H1 (cell line): ENCODE measurements at regions not wholly inside any gene's neighbourhood (a gene's known extent, or its start where the extent isn't known, plus 50 kb on each side); places are given as distances from the start of the nearest gene placed in this dataset.
A peak's percentile ranks its signal among the peaks of the same experiment; 100 is the strongest.

Source experiments
- CTCF ChIA-PET: fragments of 300-600 bp; sonication (Branson Sonifier 250); formaldehyde crosslinking; loops from one replicate; lab custom pipeline; 2021; ENCODE audit not compliant: partially characterized antibody; lab: Charles Lee
- POLR2A ChIA-PET: fragments of 300-600 bp; sonication (Branson Sonifier 250); formaldehyde crosslinking; loops from one replicate; lab custom pipeline; 2021; ENCODE audit warnings: inconsistent platforms; ENCODE audit not compliant: partially characterized antibody; lab: Charles Lee
- DNase-seq, 2 experiments: peaks; one replicate each; pipeline versions ENCODE4 v3.0.0 to v3.0.0-alpha.2; 2010 to 2022; ENCODE audit warnings: low spot score in 2 of 2, low read depth in 1 of 2, mixed read lengths in 1 of 2
- FAIRE-seq: peaks from 2 replicates; lab custom pipeline; 2011; peaks lifted over from hg19 to GRCh38; lab: Jason Lieb, UNC
- H2AFZ ChIP-seq: 2 replicates; pipeline ENCODE4 v1.8.1; 2012; ENCODE audit warnings: low read length, inconsistent platforms
- H2AK5ac ChIP-seq: 2 replicates; pipeline ENCODE4 v1.6.1; 2013; ENCODE audit warnings: low read depth, low read length
- H2BK120ac ChIP-seq: replicated peaks from 2 replicates; pipeline ENCODE3; 2013; ENCODE audit warnings: low read depth, low read length, inconsistent platforms
- H2BK12ac ChIP-seq: 2 replicates; pipeline ENCODE4 v1.6.1; 2013; ENCODE audit warnings: low read depth, low read length
- H2BK15ac ChIP-seq: 2 replicates; pipeline ENCODE4 v1.6.1; 2013; ENCODE audit warnings: low read length
- H2BK20ac ChIP-seq: 2 replicates; pipeline ENCODE4 v1.6.1; 2013; ENCODE audit warnings: low read length
- H2BK5ac ChIP-seq: 2 replicates; pipeline ENCODE4 v1.6.1; 2013; ENCODE audit warnings: low read depth, low read length
- H3K14ac ChIP-seq: 2 replicates; pipeline ENCODE4 v1.6.1; 2013; ENCODE audit warnings: inconsistent platforms; ENCODE audit not compliant: insufficient read length
- H3K18ac ChIP-seq: 2 replicates; pipeline ENCODE4 v1.6.1; 2013; ENCODE audit warnings: low read length; ENCODE audit errors: extremely low read depth
- H3K23ac ChIP-seq: 2 replicates; pipeline ENCODE4 v1.6.1; 2013; ENCODE audit warnings: inconsistent platforms; ENCODE audit not compliant: insufficient read length
- H3K23me2 ChIP-seq: 2 replicates; pipeline ENCODE4 v1.6.1; 2013; ENCODE audit warnings: low read depth, low read length
- H3K27ac ChIP-seq: 2 replicates; pipeline ENCODE4 v1.6.1; 2011; ENCODE audit warnings: low read depth, low read length, inconsistent platforms
- H3K27me3 ChIP-seq, 4 experiments: replicated peaks in 1 of 4; 1 replicate in 1 of 4; 2 replicates in 3 of 4; pipeline versions ENCODE4 v1.6.1 to v1.8.1; 2011 to 2013; ENCODE audit warnings: low read length in 3 of 4, mild to moderate bottlenecking in 3 of 4, inconsistent platforms in 2 of 4, mixed read lengths in 2 of 4, moderate library complexity in 1 of 4; ENCODE audit not compliant: control insufficient read depth in 3 of 4, insufficient read depth in 3 of 4; ENCODE audit errors: extremely low read depth in 1 of 4
- H3K36me3 ChIP-seq, 4 experiments: 2 replicates each; pipeline versions ENCODE4 v1.6.1 to v1.8.1; 2011 to 2013; ENCODE audit warnings: mild to moderate bottlenecking in 4 of 4, low read length in 3 of 4, moderate library complexity in 2 of 4, control low read depth in 1 of 4, inconsistent platforms in 1 of 4; ENCODE audit not compliant: insufficient read depth in 4 of 4, control insufficient read depth in 2 of 4
- H3K4ac ChIP-seq: replicated peaks from 2 replicates; pipeline ENCODE3; 2013; ENCODE audit warnings: low read length, low read depth, mixed read lengths, inconsistent platforms; ENCODE audit not compliant: insufficient read length
- H3K4me1 ChIP-seq, 4 experiments: replicated peaks in 1 of 4; 1 replicate in 1 of 4; 2 replicates in 3 of 4; pipeline versions ENCODE4 v1.6.1 to v1.8.1; 2011 to 2013; ENCODE audit warnings: low read length in 3 of 4, inconsistent platforms in 2 of 4, mixed read lengths in 1 of 4; ENCODE audit not compliant: insufficient read depth in 4 of 4, control insufficient read depth in 3 of 4
- H3K4me2 ChIP-seq, 2 experiments: 2 replicates each; pipeline versions ENCODE4 v1.6.1 to v1.8.1; 2011 to 2013; ENCODE audit warnings: low read depth in 2 of 2, low read length in 2 of 2, control low read depth in 1 of 2, inconsistent platforms in 1 of 2, mild to moderate bottlenecking in 1 of 2; ENCODE audit not compliant: insufficient read depth in 1 of 2
- H3K4me3 ChIP-seq, 4 experiments: fragments of 200-600, 300-600 bp in 1 of 4; sonication (generic), shearing (Covaris generic), sonication (Bioruptor Twin) in 1 of 4; 2 replicates each; pipeline versions ENCODE4 v1.5.1 to v1.8.1; 2011 to 2016; ENCODE audit warnings: low read length in 4 of 4, low read depth in 3 of 4, control low read depth in 2 of 4, inconsistent platforms in 2 of 4, mild to moderate bottlenecking in 2 of 4, mixed read lengths in 1 of 4, moderate library complexity in 1 of 4; ENCODE audit not compliant: insufficient read depth in 2 of 4; ENCODE audit errors: extremely low read depth in 1 of 4
- H3K56ac ChIP-seq: replicated peaks from 2 replicates; pipeline ENCODE3; 2013; ENCODE audit warnings: low read depth, mild to moderate bottlenecking, mixed read lengths, low read length, inconsistent platforms; ENCODE audit not compliant: insufficient read length
- H3K79me1 ChIP-seq: 2 replicates; pipeline ENCODE4 v1.6.1; 2013; ENCODE audit warnings: low read depth, low read length, control low read depth
- H3K79me2 ChIP-seq, 2 experiments: 2 replicates each; pipeline versions ENCODE4 v1.6.1 to v1.8.1; 2012 to 2013; ENCODE audit warnings: low read length in 2 of 2, mild to moderate bottlenecking in 2 of 2, inconsistent platforms in 1 of 2; ENCODE audit not compliant: insufficient read depth in 2 of 2, control insufficient read depth in 1 of 2
- H3K9ac ChIP-seq, 4 experiments: replicated peaks in 1 of 4; 1 replicate in 1 of 4; 2 replicates in 3 of 4; pipeline versions ENCODE4 v1.6.1 to v1.8.1; 2011 to 2013; ENCODE audit warnings: low read depth in 3 of 4, low read length in 3 of 4, control low read depth in 2 of 4, mild to moderate bottlenecking in 2 of 4, moderate library complexity in 2 of 4, inconsistent platforms in 1 of 4; ENCODE audit errors: extremely low read depth in 1 of 4
- H3K9me3 ChIP-seq, 2 experiments: 2 replicates each; pipeline versions ENCODE4 v1.6.1 to v1.8.1; 2012 to 2013; ENCODE audit warnings: mild to moderate bottlenecking in 2 of 2, moderate library complexity in 2 of 2, control low read depth in 1 of 2, inconsistent platforms in 1 of 2, low read depth in 1 of 2, low read length in 1 of 2, mixed read lengths in 1 of 2; ENCODE audit not compliant: insufficient read depth in 2 of 2
- H4K20me1 ChIP-seq, 2 experiments: replicated peaks in 1 of 2; 2 replicates each; pipeline versions ENCODE3 to v1.8.1; 2011 to 2013; ENCODE audit warnings: inconsistent platforms in 2 of 2, low read length in 2 of 2, mild to moderate bottlenecking in 1 of 2; ENCODE audit not compliant: insufficient read depth in 2 of 2, control insufficient read depth in 1 of 2
- H4K5ac ChIP-seq: 2 replicates; pipeline ENCODE4 v1.6.1; 2013; ENCODE audit warnings: low read length, low read depth, mixed read lengths, inconsistent platforms; ENCODE audit not compliant: insufficient read length
- H4K8ac ChIP-seq: 2 replicates; pipeline ENCODE4 v1.8.0; 2013; ENCODE audit warnings: mild to moderate bottlenecking, moderate library complexity, low read length, inconsistent platforms; ENCODE audit not compliant: insufficient read depth; ENCODE audit errors: extremely low read depth
- H4K91ac ChIP-seq: replicated peaks from 2 replicates; pipeline ENCODE3; 2013; ENCODE audit warnings: low read length, mixed read lengths, inconsistent platforms; ENCODE audit not compliant: insufficient read length
- ATF3 ChIP-seq: IDR thresholded peaks from 2 replicates; pipeline ENCODE4 v1.6.1; 2011; ENCODE audit warnings: low read depth, mild to moderate bottlenecking, low read length; ENCODE audit not compliant: insufficient read depth
- CEBPB ChIP-seq: IDR thresholded peaks from 2 replicates; pipeline ENCODE4 v1.6.1; 2012; ENCODE audit warnings: low read depth, low read length
- EP300 ChIP-seq, 2 experiments: IDR thresholded peaks; 1 replicate in 1 of 2; 2 replicates in 1 of 2; pipeline ENCODE4 v1.6.1; 2011 to 2012; ENCODE audit warnings: low read depth in 2 of 2, low read length in 2 of 2, mild to moderate bottlenecking in 2 of 2, borderline replicate concordance in 1 of 2, inconsistent platforms in 1 of 2, moderate library complexity in 1 of 2
- JUN ChIP-seq: IDR thresholded peaks from 2 replicates; pipeline ENCODE4 v1.6.1; 2011; ENCODE audit warnings: low read depth, mild to moderate bottlenecking, improper control_type of control experiment, low read length
- JUND ChIP-seq: IDR thresholded peaks from 2 replicates; pipeline ENCODE4 v1.6.1; 2011; ENCODE audit warnings: mild to moderate bottlenecking, improper control_type of control experiment, low read length
- KDM1A ChIP-seq: fragments of 200-600, 300-600 bp; sonication (generic); IDR thresholded peaks from 2 replicates; pipeline ENCODE4 v1.7.1; 2016; ENCODE audit warnings: mild to moderate bottlenecking, low read length, borderline replicate concordance
- KDM4A ChIP-seq: IDR thresholded peaks from one replicate; pipeline ENCODE4 v1.7.1; 2012; ENCODE audit warnings: low read depth, mild to moderate bottlenecking, moderate library complexity, low read length, inconsistent platforms; ENCODE audit not compliant: severe bottlenecking
- MAX ChIP-seq: IDR thresholded peaks from 2 replicates; pipeline ENCODE4 v1.6.1; 2012; ENCODE audit warnings: inconsistent platforms
- RBBP5 ChIP-seq: IDR thresholded peaks from 2 replicates; pipeline ENCODE4 v1.7.1; 2012; ENCODE audit warnings: low read depth, mild to moderate bottlenecking, inconsistent platforms, low read length, moderate library complexity, borderline replicate concordance
- TEAD4 ChIP-seq: IDR thresholded peaks from 2 replicates; pipeline ENCODE4 v1.6.1; 2012; ENCODE audit warnings: low read depth, low read length, inconsistent platforms, mixed read lengths
- WGBS, 2 experiments: shearing (Covaris generic) in 1 of 2; methylation state at CpG; one replicate each; pipeline versions ENCODE4 v1.1.6 to v1.1.7; 2013 to 2015; ENCODE audit warnings: low lambda C conversion rate in 2 of 2, mixed read lengths in 2 of 2, inconsistent platforms in 1 of 2, low coverage in 1 of 2, missing lambda C conversion rate in 1 of 2; ENCODE audit not compliant: insufficient replicate concordance in 2 of 2, insufficient coverage in 1 of 2, insufficient read length in 1 of 2; ENCODE audit errors: extremely low coverage in 1 of 2, missing lambda C conversion rate in 1 of 2; 5-methylcytosine and 5-hydroxymethylcytosine counted together

GRCh38 chr9:82810915-82811314 lies 252.0 kb downstream of the RASEF start:
- WGBS, 2 experiments = 86% methylated on average over 1 of the region's 1 CpG; no CpG with 5 or more reads in 1 of the 2 experiments
- Histone ChIP-seq H2BK12ac (no peak overlapping the region), H3K14ac (no peak overlapping the region), H3K9ac (no peak overlapping the region), H3K56ac (no peak overlapping the region), H3K36me3 (no peaks in the 10 kb centered on the region), H3K4me2 (0 out of 4 replicates have a peak overlapping the region, but pooled peaks of 1 of the 2 experiments have one; percentile 3), H3K23me2 (no peaks in the 10 kb centered on the region), H3K4ac (no peak overlapping the region), H2BK120ac (no peak overlapping the region), H2BK15ac (no peak overlapping the region), H3K79me2 (no peaks in the 10 kb centered on the region), H3K4me1 (peaks cover 0 to 9% (median 2%) of the 10 kb centered on the region in 4 experiments; a peak in 2 of 7 replicates), H3K9me3 (no peaks in the 10 kb centered on the region), H4K5ac (no peak overlapping the region), H3K23ac (no peak overlapping the region), H3K79me1 (no peaks in the 10 kb centered on the region), H3K18ac (no peak overlapping the region), H2AK5ac (no peak overlapping the region), H3K27ac (no peak overlapping the region), H2BK5ac (peak overlapping the region; percentile 8; the same call in 1 of the 2 replicates), H3K27me3 (no peaks in the 10 kb centered on the region), H2AFZ (no peak overlapping the region), H4K8ac (no peak overlapping the region), H3K4me3 (no peak overlapping the region), H4K91ac (no peak overlapping the region), H2BK20ac (no peak overlapping the region), H4K20me1 (no peaks in the 10 kb centered on the region)
- FAIRE-seq = no peak
- DNase-seq = peak in 1 of 2 experiments; percentile 84
- ChIA-PET CTCF (interaction anchor here (1.2 kb wide), 1 partner anchor 115 kb away, joined by 3 read pairs; no protein-coding TSS in a partner anchor), POLR2A (no interaction called here)
- TF ChIP-seq ATF3 (peak; percentile 53; the same call in 1 of the 2 replicates), JUN (peak; percentile 93), KDM4A (no peak), RBBP5 (no peak), MAX (peak; percentile 59; the same call in 1 of the 2 replicates), KDM1A (no peak), JUND (peak; percentile 93), CEBPB (peak; percentile 62; the same call in 1 of the 2 replicates), TEAD4 (peak; percentile 90), EP300 (IDR thresholded peaks at IDR 0.05; ENCODE audit: borderline replicate concordance in 1 of 2, low read depth in 2 of 2, low read length in 2 of 2) (peak in 1 of 2 experiments; percentile 86; a peak in 1 of 3 replicates)
